Panc1 (cell line): ENCODE measurements at regions not wholly inside any gene's neighbourhood (a gene's known extent, or its start where the extent isn't known, plus 50 kb on each side); places are given as distances from the start of the nearest gene placed in this dataset.

Source experiments
- CTCF ChIP-seq: fragments of 450-650 bp; IDR thresholded peaks from 2 replicates; pipeline ENCODE4 v1.5.1; 2017; ENCODE audit warnings: mild to moderate bottlenecking
- REST ChIP-seq, 2 experiments: IDR thresholded peaks; 2 replicates each; pipeline ENCODE4 v1.6.1; 2011 to 2012; ENCODE audit warnings: low read depth in 2 of 2, control low read depth in 1 of 2, low read length in 1 of 2, mild to moderate bottlenecking in 1 of 2, moderate library complexity in 1 of 2; ENCODE audit not compliant: insufficient read depth in 1 of 2
- TCF7L2 ChIP-seq: IDR thresholded peaks from 2 replicates; pipeline ENCODE4 v1.6.1; 2011; ENCODE audit warnings: mild to moderate bottlenecking, low read depth, low read length, inconsistent platforms

- TF ChIP-seq TCF7L2: no peak
- TF ChIP-seq CTCF: no peak
- no peak for TF ChIP-seq REST (IDR thresholded peaks at IDR 0.05; ENCODE audit: insufficient read depth in 1 of 2, low read depth in 2 of 2, low read length in 1 of 2)
These were observed 363.9 kb downstream of the KLHL13 start for GRCh38 chrX:117752745-117753144.
